Tibial nerve (tissue), 4 donors: ENCODE measurements at regions not wholly inside any gene's neighbourhood (a gene's known extent, or its start where the extent isn't known, plus 50 kb on each side); places are given as distances from the start of the nearest gene placed in this dataset.

ENCODE experiments used
- DNase-seq, 2 donors: peaks; one replicate each; pipeline ENCODE4 v3.0.0-alpha.2; 2019; ENCODE audit warnings: low spot score in 2 of 2
- H3K27ac ChIP-seq, 4 donors: fragments of 200-600 bp; sonication (generic) in 3 of 4; one replicate each; pipeline ENCODE4 v1.5.1; 2017 to 2019; ENCODE audit warnings: mild to moderate bottlenecking in 1 of 4
- H3K27me3 ChIP-seq, 2 donors: fragments of 200-600 bp; sonication (generic) in 1 of 2; one replicate each; pipeline versions ENCODE4 v1.5.1 to v1.6.0; 2017 to 2019
- H3K36me3 ChIP-seq, 3 donors: fragments of 200-600 bp; sonication (generic); one replicate each; pipeline ENCODE4 v1.5.1; 2018 to 2019
- H3K4me1 ChIP-seq, 4 donors: fragments of 200-600 bp; sonication (generic) in 3 of 4; one replicate each; pipeline ENCODE4 v1.5.1; 2017 to 2019
- H3K4me3 ChIP-seq, 4 donors: fragments of 200-600 bp; sonication (generic) in 3 of 4; one replicate each; pipeline ENCODE4 v1.5.1; 2017 to 2019; ENCODE audit warnings: mild to moderate bottlenecking in 1 of 4, moderate library complexity in 1 of 4
- H3K9me3 ChIP-seq, 4 donors: fragments of 200-600 bp; sonication (generic) in 3 of 4; one replicate each; pipeline ENCODE4 v1.5.1; 2017 to 2019
- EP300 ChIP-seq, 2 donors: sonication (generic); formaldehyde crosslinking; IDR thresholded peaks; one replicate each; pipeline ENCODE4 v1.6.1; 2017; ENCODE audit warnings: antibody characterized with exemption in 2 of 2, mild to moderate bottlenecking in 1 of 2
- POLR2A ChIP-seq, 2 donors: fragments of 450-650 bp; IDR thresholded peaks; one replicate each; pipeline ENCODE4 v1.6.1; 2017; ENCODE audit warnings: antibody characterized with exemption in 2 of 2, mild to moderate bottlenecking in 2 of 2, moderate library complexity in 2 of 2
- WGBS, 2 donors: methylation state at CpG; one replicate each; pipeline ENCODE4 v1.1.5; 2018; 5-methylcytosine and 5-hydroxymethylcytosine counted together
- TF ChIP-seq, protein P1 (sequence below), 5 experiments: fragments of 200-600 bp in 3 of 5; fragments of 450-650 bp in 2 of 5; sonication (generic) in 3 of 5; IDR thresholded peaks; one replicate each; pipeline ENCODE4 v1.5.1; 2016 to 2019; ENCODE audit warnings: antibody characterized with exemption in 5 of 5, mild to moderate bottlenecking in 3 of 5, moderate library complexity in 2 of 5

DNA sequence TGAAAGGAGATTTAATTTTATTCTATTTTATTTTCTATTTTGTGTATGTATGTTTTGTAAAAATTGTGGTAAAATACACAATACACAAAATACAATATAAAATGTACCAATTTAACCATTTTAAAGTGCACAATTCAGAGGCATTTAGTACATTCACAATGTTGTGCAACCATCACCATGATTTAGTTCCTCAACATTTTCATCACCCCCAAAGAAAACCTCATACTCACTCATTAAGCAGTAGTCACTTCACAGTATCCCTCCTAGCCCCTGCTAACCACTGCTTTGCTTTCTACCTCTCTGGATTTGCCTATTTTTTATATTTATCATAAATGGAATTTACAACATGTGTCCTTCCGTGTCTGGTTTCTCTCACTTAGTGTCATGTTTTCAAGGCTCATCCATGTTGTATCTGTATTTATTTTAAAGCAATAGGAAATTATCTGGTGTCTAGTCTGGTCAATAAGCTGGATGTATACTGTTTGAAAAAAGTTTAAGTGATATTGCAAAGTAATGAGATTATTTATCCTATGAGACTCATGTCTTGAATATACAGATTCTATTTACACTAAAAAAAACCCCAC lies 77.9 kb upstream of the GLS start:
- TF ChIP-seq, protein P1, sequence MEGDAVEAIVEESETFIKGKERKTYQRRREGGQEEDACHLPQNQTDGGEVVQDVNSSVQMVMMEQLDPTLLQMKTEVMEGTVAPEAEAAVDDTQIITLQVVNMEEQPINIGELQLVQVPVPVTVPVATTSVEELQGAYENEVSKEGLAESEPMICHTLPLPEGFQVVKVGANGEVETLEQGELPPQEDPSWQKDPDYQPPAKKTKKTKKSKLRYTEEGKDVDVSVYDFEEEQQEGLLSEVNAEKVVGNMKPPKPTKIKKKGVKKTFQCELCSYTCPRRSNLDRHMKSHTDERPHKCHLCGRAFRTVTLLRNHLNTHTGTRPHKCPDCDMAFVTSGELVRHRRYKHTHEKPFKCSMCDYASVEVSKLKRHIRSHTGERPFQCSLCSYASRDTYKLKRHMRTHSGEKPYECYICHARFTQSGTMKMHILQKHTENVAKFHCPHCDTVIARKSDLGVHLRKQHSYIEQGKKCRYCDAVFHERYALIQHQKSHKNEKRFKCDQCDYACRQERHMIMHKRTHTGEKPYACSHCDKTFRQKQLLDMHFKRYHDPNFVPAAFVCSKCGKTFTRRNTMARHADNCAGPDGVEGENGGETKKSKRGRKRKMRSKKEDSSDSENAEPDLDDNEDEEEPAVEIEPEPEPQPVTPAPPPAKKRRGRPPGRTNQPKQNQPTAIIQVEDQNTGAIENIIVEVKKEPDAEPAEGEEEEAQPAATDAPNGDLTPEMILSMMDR (IDR thresholded peaks at IDR 0.05) = no peak
- no peak for TF ChIP-seq EP300 (IDR thresholded peaks at IDR 0.05)
- TF ChIP-seq POLR2A (IDR thresholded peaks at IDR 0.05) = no peak
- no peak for DNase-seq
- Histone ChIP-seq H3K36me3 (no peaks in the 10 kb centered on the region), H3K4me1 (peaks cover 0 to 15% (median 0%) of the 10 kb centered on the region in 4 donors), H3K9me3 (no peaks in the 10 kb centered on the region), H3K27me3 (no peaks in the 10 kb centered on the region), H3K27ac (no peak overlapping the region), H3K4me3 (no peak overlapping the region)
- WGBS, 2 donors = 84 to 91% methylated on average over 1 of the region's 1 CpG

DNA sequence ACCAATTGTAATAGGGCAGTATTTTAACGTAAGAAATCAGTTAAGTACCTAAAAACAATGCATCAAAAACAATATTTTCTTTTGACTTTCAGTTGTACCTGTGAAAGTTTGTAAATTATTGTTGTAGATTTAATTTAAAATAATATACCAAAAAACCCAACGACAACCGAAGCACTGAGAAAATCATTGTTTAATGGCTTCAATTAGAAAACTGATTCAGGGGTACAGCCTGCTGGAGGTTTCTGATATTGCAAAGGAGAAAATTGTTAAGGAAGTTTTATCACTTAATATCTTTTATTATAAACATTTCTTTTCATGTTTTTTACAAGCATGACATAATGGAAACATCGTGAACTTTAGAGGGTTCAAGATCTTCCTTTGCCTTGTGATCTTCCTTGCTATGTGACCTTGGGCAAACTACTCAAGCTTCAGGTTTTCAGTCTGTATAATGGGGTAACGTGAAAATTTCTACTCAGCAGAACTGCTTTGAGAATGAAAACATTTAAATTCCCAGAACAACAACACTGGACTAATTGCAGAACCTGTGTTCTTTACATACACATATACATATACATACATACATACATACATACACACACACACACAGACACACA lies 76.3 kb upstream of the GLS start:
- Histone ChIP-seq H3K4me1 (peaks cover 0 to 15% (median 0%) of the 10 kb centered on the region in 4 donors), H3K4me3 (no peak overlapping the region), H3K36me3 (no peaks in the 10 kb centered on the region), H3K27me3 (no peaks in the 10 kb centered on the region), H3K9me3 (no peaks in the 10 kb centered on the region), H3K27ac (no peak overlapping the region)
- TF ChIP-seq, protein P1 (IDR thresholded peaks at IDR 0.05) = peak; percentile 46 to 76 (median 63)
- TF ChIP-seq EP300 (IDR thresholded peaks at IDR 0.05) = no peak
- 37 to 38% methylated on average over 5 of the region's 5 CpGs for WGBS, 2 donors
- DNase-seq = peak in 1 of 2 donors; percentile 13

DNA sequence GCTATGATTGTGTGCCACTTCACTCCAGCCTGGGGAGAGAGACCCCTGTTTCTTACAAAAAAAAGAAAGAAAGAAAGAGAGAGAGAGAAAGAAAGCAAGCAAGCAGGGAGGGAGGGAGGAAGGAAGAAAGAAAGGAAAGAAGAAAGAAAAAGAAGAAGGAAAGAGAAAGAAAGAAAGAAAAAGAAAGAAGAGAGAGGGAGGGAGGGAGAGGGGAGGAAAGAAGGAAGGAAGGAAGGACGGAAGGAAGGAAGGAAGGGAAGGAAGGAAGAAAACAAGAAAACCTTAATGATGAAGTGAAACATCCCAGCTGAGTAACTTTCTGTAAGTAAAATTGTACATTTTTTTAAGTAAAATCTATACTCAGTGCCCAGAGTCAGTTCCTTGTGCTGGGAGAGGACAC lies 75.5 kb upstream of the GLS start:
- peaks cover 0 to 15% (median 0%) of the 10 kb centered on the region in 4 donors for H3K4me1 ChIP-seq
- TF ChIP-seq, protein P1 (IDR thresholded peaks at IDR 0.05) = no peak
- TF ChIP-seq EP300 (IDR thresholded peaks at IDR 0.05) (no peak), POLR2A (IDR thresholded peaks at IDR 0.05) (no peak)
- no peaks in the 10 kb centered on the region for H3K36me3 ChIP-seq
- H3K27ac ChIP-seq = no peak overlapping the region
- H3K27me3 ChIP-seq = no peaks in the 10 kb centered on the region
- DNase-seq = no peak
- 76 to 77% methylated on average over 1 of the region's 1 CpG for WGBS, 2 donors
- no peaks in the 10 kb centered on the region for H3K9me3 ChIP-seq
- no peak overlapping the region for H3K4me3 ChIP-seq

DNA sequence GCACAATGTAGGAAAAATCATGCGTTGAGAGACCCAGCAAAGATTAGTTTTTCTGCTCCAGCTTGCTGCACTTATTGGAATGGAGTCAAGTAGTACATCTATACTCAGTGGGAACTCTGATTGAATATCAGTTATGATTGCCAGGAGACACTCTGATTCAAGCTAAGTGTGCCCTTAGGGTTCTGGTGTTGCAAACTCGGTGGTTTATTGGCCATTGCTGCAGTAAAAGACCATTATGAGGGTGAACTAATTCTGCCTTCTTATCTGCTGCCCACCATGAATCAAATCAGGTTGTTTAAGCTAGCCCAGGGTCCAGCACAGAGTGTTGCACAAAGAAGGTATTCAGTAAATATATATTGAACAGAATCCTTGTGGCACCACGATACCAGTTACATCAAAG lies 74.8 kb upstream of the GLS start:
- peaks cover 0 to 11% (median 0%) of the 10 kb centered on the region in 4 donors for H3K4me1 ChIP-seq
- H3K27ac ChIP-seq = no peak overlapping the region
- 67 to 74% methylated on average over 3 of the region's 3 CpGs for WGBS, 2 donors
- no peaks in the 10 kb centered on the region for H3K9me3 ChIP-seq
- H3K36me3 ChIP-seq = no peaks in the 10 kb centered on the region
- H3K4me3 ChIP-seq = no peak overlapping the region
- TF ChIP-seq, protein P1 (IDR thresholded peaks at IDR 0.05) = no peak
- TF ChIP-seq POLR2A (IDR thresholded peaks at IDR 0.05) (no peak), EP300 (IDR thresholded peaks at IDR 0.05) (no peak)
- DNase-seq = no peak
- H3K27me3 ChIP-seq = no peaks in the 10 kb centered on the region

DNA sequence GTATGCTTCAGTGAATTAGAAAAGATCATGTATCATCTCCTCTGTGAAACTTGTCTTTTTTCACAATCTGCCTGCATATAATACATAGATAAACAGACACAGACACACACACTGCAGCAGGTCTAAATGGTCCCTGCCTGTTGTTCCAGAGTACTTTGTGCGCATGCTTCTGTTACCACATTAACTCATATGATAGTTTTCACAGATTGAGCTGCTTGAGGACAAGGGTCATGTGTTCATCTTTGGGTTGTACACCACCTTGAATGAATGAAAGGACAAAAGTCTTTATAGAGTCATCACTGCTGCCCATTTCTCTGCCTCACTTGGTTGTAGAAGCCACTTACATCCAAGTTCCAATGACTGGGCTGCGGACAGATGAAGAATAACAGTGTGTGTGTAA lies 72.7 kb upstream of the GLS start:
- Histone ChIP-seq H3K36me3 (no peaks in the 10 kb centered on the region), H3K27me3 (no peaks in the 10 kb centered on the region), H3K4me1 (peaks cover 0 to 9% (median 0%) of the 10 kb centered on the region in 4 donors), H3K4me3 (no peak overlapping the region), H3K27ac (no peak overlapping the region), H3K9me3 (no peaks in the 10 kb centered on the region)
- TF ChIP-seq, protein P1 (IDR thresholded peaks at IDR 0.05) = no peak
- TF ChIP-seq POLR2A (IDR thresholded peaks at IDR 0.05) (no peak), EP300 (IDR thresholded peaks at IDR 0.05) (no peak)
- 93 to 100% methylated on average over 2 of the region's 2 CpGs for WGBS, 2 donors
- no peak for DNase-seq
